Lower lobe of right lung (tissue), 2 donors: ENCODE measurements at regions not wholly inside any gene's neighbourhood (a gene's known extent, or its start where the extent isn't known, plus 50 kb on each side); places are given as distances from the start of the nearest gene placed in this dataset.
A peak's percentile ranks its signal among the peaks of the same experiment; 100 is the strongest.

Experiments
- ATAC-seq, 2 donors: fragments of 200-7000 bp; cut with Tn5 transposase; one replicate each; pipeline ENCODE4 v1.9.1; 2020 to 2022; ENCODE audit warnings: mild to moderate bottlenecking in 2 of 2, moderate library complexity in 2 of 2
- DNase-seq: peaks from one replicate; pipeline ENCODE4 v3.0.0-alpha.2; 2020
- H3K27ac ChIP-seq: fragments of 200-600 bp; one replicate; pipeline ENCODE4 v1.8.0; 2022
- H3K27me3 ChIP-seq: fragments of 200-600 bp; one replicate; pipeline ENCODE4 v1.8.0; 2022; ENCODE audit warnings: low read depth
- H3K36me3 ChIP-seq: fragments of 200-600 bp; one replicate; pipeline ENCODE4 v1.8.0; 2022; ENCODE audit warnings: mild to moderate bottlenecking
- H3K4me1 ChIP-seq: fragments of 200-600 bp; one replicate; pipeline ENCODE4 v1.8.0; 2022
- H3K4me3 ChIP-seq: fragments of 200-600 bp; one replicate; pipeline ENCODE4 v1.8.0; 2022; ENCODE audit warnings: mild to moderate bottlenecking
- H3K9me3 ChIP-seq: fragments of 200-600 bp; one replicate; pipeline ENCODE4 v1.8.0; 2022
- CTCF ChIP-seq: fragments of 200-600 bp; IDR thresholded peaks from one replicate; pipeline ENCODE4 v1.8.0; 2022; ENCODE audit warnings: antibody characterized with exemption, mild to moderate bottlenecking
- intact Hi-C: fragments of 100-400 bp; cut with DNase I; formaldehyde crosslinking; loops from one replicate; pipeline ENCODE4 v1.11.0; 2022
- donor health status: DM: no; HTN: yes; CAD: no; lungs with severe emphysema.

- intact Hi-C loops, result no loop called here
- DNase-seq, result no peak
- TF ChIP-seq CTCF, result no peak
- Histone ChIP-seq H3K4me1 (no peaks in the 10 kb centered on the region), H3K36me3 (no peaks in the 10 kb centered on the region), H3K27ac (no peak overlapping the region), H3K27me3 (no peaks in the 10 kb centered on the region), H3K4me3 (no peak overlapping the region), H3K9me3 (no peaks in the 10 kb centered on the region)
- ATAC-seq, result no peak
Observed at GRCh38 chr13:40076765-40077362, 421.4 kb downstream of the COG6 start.

GRCh38 chr13:40077396-40078027 is 422.1 kb downstream of the COG6 start:
- TF ChIP-seq CTCF, result no peak
- H3K4me1 ChIP-seq, result no peaks in the 10 kb centered on the region
- H3K27me3 ChIP-seq, result no peaks in the 10 kb centered on the region
- no peak overlapping the region for H3K27ac ChIP-seq
- H3K9me3 ChIP-seq, result no peaks in the 10 kb centered on the region
- H3K36me3 ChIP-seq, result no peaks in the 10 kb centered on the region
- DNase-seq, result no peak
- no peak for ATAC-seq
- intact Hi-C loops, result no loop called here
- no peak overlapping the region for H3K4me3 ChIP-seq

DNA sequence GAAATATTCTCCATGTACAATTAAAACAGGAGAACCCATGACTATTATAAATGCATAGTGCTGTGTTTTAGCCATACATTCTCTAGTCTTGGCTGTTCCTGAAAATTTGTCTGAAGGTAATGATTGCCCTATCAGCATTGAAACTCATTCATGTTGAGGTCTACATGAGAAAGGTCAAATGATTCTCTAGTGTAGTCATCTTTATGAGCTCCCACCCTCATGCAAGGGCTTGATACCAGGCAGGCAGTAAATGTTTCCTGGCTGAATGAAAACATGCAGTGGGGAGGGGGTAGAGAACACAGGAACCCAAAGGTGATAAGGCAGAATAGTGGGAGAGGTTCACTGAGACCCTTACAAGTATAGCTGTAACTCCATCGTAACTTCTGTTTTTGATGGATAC is 424.3 kb downstream of the COG6 start:
- ATAC-seq, result no peak
- no peak for DNase-seq
- no peaks in the 10 kb centered on the region for H3K36me3 ChIP-seq
- no peaks in the 10 kb centered on the region for H3K9me3 ChIP-seq
- H3K4me1 ChIP-seq, result no peaks in the 10 kb centered on the region
- no peaks in the 10 kb centered on the region for H3K27me3 ChIP-seq
- no peak overlapping the region for H3K27ac ChIP-seq
- intact Hi-C loops, result no loop called here
- H3K4me3 ChIP-seq, result no peak overlapping the region
- TF ChIP-seq CTCF, result no peak

- Histone ChIP-seq H3K27ac (no peak overlapping the region), H3K9me3 (no peaks in the 10 kb centered on the region), H3K27me3 (no peaks in the 10 kb centered on the region), H3K4me3 (no peak overlapping the region), H3K36me3 (no peaks in the 10 kb centered on the region), H3K4me1 (no peaks in the 10 kb centered on the region)
- intact Hi-C loops, result no loop called here
- ATAC-seq (no peak), DNase-seq (no peak)
- no peak for TF ChIP-seq CTCF
Observed at GRCh38 chr13:40080676-40081075, 425.2 kb downstream of the COG6 start.

GRCh38 chr13:40082639-40083038 is 427.2 kb downstream of the COG6 start:
- DNase-seq (no peak), ATAC-seq (peak; percentile 57 to 59)
- no peak for TF ChIP-seq CTCF
- Histone ChIP-seq H3K4me3 (no peak overlapping the region), H3K27ac (peak overlapping the region; percentile 6), H3K4me1 (no peaks in the 10 kb centered on the region), H3K9me3 (no peaks in the 10 kb centered on the region), H3K27me3 (no peaks in the 10 kb centered on the region), H3K36me3 (no peaks in the 10 kb centered on the region)
- intact Hi-C loops, result no loop called here
